ENCODE measurements at regions not wholly inside any gene's neighbourhood (a gene's known extent, or its start where the extent isn't known, plus 50 kb on each side); places are given as distances from the start of the nearest gene placed in this dataset.

DNA sequence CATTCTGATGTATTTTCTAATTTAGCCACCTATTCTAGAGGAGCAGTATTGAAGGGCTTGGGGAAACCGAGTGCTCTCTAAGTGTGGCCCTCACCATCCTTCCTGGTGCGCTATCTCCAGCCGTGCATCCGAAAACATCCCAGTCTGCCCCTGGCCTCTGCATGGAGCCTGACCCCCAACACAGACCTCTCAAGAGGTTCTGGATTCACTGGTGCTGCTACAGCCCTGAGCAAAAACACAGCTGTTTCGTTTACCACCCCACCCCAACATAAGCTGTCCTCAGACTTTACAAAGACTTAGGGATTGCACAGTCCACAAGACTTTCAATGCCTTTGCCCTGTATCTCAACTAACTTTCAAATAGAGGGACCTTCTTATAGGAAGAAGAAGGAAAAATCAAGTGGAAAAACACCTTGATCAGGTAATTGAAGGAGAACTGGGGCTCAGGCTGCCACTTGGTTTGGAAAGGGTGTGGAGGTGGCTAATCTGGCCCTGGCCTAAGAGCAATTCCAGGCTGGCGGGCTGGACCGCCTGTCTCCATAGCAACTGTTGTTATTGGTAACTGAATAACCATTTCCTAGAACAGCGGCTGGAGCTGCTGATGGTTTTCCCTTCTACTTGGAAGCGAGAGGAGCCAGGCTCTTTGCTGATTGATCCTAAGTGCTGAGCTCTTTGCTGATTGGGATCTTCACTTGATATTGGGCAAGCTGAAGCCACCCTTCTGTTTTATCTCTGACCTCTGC is 90.2 kb upstream of the TOX2 start:
- no peak for TF ChIP-seq EZH2 (IDR thresholded peaks at IDR 0.05; ENCODE audit: borderline replicate concordance)
- TF ChIP-seq, protein P1, sequence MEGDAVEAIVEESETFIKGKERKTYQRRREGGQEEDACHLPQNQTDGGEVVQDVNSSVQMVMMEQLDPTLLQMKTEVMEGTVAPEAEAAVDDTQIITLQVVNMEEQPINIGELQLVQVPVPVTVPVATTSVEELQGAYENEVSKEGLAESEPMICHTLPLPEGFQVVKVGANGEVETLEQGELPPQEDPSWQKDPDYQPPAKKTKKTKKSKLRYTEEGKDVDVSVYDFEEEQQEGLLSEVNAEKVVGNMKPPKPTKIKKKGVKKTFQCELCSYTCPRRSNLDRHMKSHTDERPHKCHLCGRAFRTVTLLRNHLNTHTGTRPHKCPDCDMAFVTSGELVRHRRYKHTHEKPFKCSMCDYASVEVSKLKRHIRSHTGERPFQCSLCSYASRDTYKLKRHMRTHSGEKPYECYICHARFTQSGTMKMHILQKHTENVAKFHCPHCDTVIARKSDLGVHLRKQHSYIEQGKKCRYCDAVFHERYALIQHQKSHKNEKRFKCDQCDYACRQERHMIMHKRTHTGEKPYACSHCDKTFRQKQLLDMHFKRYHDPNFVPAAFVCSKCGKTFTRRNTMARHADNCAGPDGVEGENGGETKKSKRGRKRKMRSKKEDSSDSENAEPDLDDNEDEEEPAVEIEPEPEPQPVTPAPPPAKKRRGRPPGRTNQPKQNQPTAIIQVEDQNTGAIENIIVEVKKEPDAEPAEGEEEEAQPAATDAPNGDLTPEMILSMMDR (IDR thresholded peaks at IDR 0.05; ENCODE audit: poor library complexity) = no peak
- no peak for TF ChIP-seq EZH2phosphoT487 (IDR thresholded peaks at IDR 0.05; ENCODE audit: low read depth, severe bottlenecking, unreplicated experiment)
